Neutrophil (primary cell): ENCODE measurements at regions not wholly inside any gene's neighbourhood (a gene's known extent, or its start where the extent isn't known, plus 50 kb on each side); places are given as distances from the start of the nearest gene placed in this dataset.
"Not testable (repeated sequence)": the region's sequence is repeated elsewhere in the genome, so short reads cannot be mapped to it uniquely, and the experiment has no call there.

Experiments used
- H3K27ac ChIP-seq: fragments of 200-600 bp; sonication (generic); 2 replicates; pipeline ENCODE4 v1.5.1; 2016; ENCODE audit warnings: mild to moderate bottlenecking, moderate library complexity
- H3K27me3 ChIP-seq: fragments of 200-600 bp; sonication (generic); 2 replicates; pipeline ENCODE4 v1.6.0; 2016; ENCODE audit warnings: mild to moderate bottlenecking
- H3K36me3 ChIP-seq: fragments of 200-600 bp; sonication (generic); 2 replicates; pipeline ENCODE4 v1.5.1; 2017
- H3K4me1 ChIP-seq, 2 experiments: fragments of 200-600 bp in 1 of 2; sonication (generic) in 1 of 2; 1 replicate in 1 of 2; 2 replicates in 1 of 2; pipeline versions ENCODE4 v1.5.1 to v1.6.1; 2013 to 2016; ENCODE audit warnings: low read depth in 1 of 2, low read length in 1 of 2, mild to moderate bottlenecking in 1 of 2, moderate library complexity in 1 of 2; ENCODE audit not compliant: control insufficient read depth in 1 of 2, insufficient read depth in 1 of 2
- H3K4me3 ChIP-seq, 2 experiments: fragments of 200-600 bp in 1 of 2; sonication (generic) in 1 of 2; 1 replicate in 1 of 2; 2 replicates in 1 of 2; pipeline ENCODE4 v1.5.1; 2013 to 2016; ENCODE audit warnings: low read depth in 1 of 2, low read length in 1 of 2, mild to moderate bottlenecking in 1 of 2, moderate library complexity in 1 of 2
- H3K9me3 ChIP-seq: fragments of 200-600 bp; sonication (generic); 2 replicates; pipeline ENCODE4 v1.5.1; 2016
- TF ChIP-seq, protein P1 (sequence below): fragments of 200-600 bp; sonication (generic); IDR thresholded peaks from 2 replicates; pipeline ENCODE4 v1.5.1; 2016; ENCODE audit warnings: antibody characterized with exemption

DNA sequence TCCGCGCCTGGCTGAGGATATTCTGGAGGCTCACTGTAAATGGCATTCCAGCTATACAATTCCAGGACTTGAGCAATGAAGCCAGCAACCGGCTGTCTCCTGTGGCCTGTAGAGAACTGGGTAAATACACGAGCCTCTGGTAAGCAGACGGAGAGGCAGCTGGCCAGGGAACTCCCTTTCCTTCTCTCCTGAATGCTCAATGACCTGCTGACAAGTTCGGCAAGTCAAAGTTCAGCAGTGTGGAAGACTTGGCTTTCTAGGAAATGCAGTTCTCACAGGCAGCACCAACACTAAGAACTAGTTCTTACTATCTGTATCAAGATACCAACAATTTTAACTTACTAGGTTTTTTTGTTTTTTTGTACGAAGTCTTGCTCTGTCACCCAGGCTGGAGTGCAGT is 232.1 kb upstream of the NUPR2 start:
- H3K36me3 ChIP-seq, H3K27ac ChIP-seq, H3K9me3 ChIP-seq, H3K4me1 ChIP-seq, H3K4me3 ChIP-seq, H3K27me3 ChIP-seq: not testable (repeated sequence)

DNA sequence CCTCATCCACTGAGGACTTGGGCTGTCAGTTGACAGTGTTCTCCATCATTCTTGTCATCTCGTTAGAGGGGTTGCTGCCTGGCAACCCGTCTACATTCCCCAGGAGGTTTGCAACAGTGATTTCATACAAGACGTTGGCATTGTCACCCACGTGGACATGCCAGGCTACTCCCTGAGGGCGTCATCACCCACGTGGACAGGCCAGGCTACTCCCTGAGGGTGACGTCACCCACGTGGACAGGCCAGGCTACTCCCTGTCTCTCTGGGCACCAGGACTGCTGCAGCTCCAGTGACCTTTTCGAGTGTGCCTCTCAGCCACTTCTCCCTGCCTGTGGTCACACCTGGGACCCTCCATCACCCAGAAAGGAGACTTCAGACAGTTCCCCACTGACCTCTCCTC is 212.1 kb upstream of the NUPR2 start:
- not testable (repeated sequence) for H3K36me3 ChIP-seq, H3K27ac ChIP-seq, H3K9me3 ChIP-seq, H3K4me1 ChIP-seq, H3K27me3 ChIP-seq, H3K4me3 ChIP-seq

DNA sequence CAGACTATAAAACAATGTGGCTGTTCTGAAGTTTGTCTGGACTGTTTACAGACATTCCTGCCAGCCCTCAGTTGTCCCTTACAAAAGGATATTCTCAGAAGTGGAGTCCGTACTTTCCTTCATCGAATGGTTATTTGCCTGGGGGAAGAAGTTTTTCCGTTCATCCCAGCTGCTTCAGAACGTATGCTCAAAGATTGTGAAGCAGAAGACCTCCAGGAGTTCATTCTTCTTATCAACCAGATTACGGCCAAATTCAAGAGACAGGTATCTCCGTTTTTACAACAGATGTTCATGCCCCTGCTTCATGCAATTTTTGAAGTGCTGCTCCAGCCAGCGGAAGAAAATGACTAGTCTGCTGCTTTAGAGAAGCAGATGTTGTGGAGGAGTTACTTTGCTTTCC is 174.3 kb upstream of the NUPR2 start:
- H3K9me3 ChIP-seq, result peaks cover 5% of the 10 kb centered on the region
- no peak overlapping the region for H3K4me3 ChIP-seq
- peaks cover 11% of the 10 kb centered on the region for H3K27me3 ChIP-seq
- TF ChIP-seq, protein P1, sequence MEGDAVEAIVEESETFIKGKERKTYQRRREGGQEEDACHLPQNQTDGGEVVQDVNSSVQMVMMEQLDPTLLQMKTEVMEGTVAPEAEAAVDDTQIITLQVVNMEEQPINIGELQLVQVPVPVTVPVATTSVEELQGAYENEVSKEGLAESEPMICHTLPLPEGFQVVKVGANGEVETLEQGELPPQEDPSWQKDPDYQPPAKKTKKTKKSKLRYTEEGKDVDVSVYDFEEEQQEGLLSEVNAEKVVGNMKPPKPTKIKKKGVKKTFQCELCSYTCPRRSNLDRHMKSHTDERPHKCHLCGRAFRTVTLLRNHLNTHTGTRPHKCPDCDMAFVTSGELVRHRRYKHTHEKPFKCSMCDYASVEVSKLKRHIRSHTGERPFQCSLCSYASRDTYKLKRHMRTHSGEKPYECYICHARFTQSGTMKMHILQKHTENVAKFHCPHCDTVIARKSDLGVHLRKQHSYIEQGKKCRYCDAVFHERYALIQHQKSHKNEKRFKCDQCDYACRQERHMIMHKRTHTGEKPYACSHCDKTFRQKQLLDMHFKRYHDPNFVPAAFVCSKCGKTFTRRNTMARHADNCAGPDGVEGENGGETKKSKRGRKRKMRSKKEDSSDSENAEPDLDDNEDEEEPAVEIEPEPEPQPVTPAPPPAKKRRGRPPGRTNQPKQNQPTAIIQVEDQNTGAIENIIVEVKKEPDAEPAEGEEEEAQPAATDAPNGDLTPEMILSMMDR, result no peak
- no peak overlapping the region for H3K27ac ChIP-seq
- H3K4me1 ChIP-seq, result no peaks in the 10 kb centered on the region
- no peaks in the 10 kb centered on the region for H3K36me3 ChIP-seq

DNA sequence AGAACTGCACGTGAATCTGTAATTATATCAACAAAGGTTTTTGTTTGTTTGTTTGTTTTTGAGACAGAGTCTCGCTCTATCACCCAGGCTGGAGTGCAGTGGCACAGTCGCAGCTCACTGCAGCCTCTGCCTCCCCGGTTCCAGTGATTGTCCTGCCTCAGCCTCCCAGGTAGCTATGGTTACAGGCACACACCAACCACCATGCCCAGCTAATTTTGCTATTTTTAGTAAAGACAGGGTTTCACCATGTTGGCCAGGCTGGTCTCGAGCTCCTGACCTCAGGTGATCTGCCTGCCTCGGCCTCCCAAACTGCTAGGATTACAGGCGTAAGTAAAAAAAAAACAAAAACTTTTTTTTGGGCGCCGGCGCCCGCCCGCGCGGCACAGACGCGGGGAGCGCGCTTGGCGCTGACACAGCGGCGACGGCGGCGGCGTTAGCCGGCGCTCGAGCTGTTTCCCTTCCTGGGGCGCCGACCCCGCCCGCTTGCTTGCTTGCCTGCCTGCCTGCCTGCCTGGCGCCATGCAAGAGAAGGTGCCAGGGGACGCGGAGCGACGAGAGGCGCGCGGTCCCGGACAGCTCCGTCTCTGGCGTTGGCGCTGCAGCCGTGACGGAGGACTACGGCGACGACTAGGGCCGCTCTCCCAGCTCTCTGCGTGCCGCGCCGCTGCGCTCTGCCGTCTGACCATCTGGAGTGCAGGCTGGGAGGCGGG is 171.4 kb upstream of the NUPR2 start:
- no peak overlapping the region for H3K27ac ChIP-seq
- H3K4me3 ChIP-seq, result no peak overlapping the region
- no peaks in the 10 kb centered on the region for H3K4me1 ChIP-seq
- H3K9me3 ChIP-seq, result peaks cover 5% of the 10 kb centered on the region
- H3K36me3 ChIP-seq, result no peaks in the 10 kb centered on the region
- TF ChIP-seq, protein P1, result no peak
- peaks cover 11% of the 10 kb centered on the region for H3K27me3 ChIP-seq

DNA sequence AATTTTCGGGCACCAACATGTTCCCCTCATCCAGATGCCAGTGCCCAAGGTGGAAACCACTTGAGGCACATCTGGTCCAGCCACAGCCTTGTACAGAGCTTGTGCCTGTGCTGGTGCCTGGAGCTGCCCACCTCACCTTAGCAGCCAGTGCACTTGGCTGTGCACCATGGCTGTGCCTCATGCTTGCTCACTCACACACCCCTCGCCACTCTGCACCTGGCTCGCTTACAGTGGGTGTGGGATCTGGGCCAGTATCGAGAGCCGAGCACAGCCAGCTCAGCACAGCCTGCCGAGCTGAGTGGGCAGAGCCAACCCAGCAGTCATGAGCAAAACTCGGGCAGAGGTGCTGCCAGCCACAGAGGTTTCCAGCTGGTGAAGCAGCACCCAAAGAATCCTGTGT is 139.9 kb upstream of the NUPR2 start:
- Histone ChIP-seq H3K27ac (no peak overlapping the region), H3K27me3 (no peaks in the 10 kb centered on the region), H3K9me3 (peaks cover 10% of the 10 kb centered on the region), H3K36me3 (no peaks in the 10 kb centered on the region), H3K4me3 (no peak overlapping the region), H3K4me1 (no peaks in the 10 kb centered on the region)
- TF ChIP-seq, protein P1, result no peak

DNA sequence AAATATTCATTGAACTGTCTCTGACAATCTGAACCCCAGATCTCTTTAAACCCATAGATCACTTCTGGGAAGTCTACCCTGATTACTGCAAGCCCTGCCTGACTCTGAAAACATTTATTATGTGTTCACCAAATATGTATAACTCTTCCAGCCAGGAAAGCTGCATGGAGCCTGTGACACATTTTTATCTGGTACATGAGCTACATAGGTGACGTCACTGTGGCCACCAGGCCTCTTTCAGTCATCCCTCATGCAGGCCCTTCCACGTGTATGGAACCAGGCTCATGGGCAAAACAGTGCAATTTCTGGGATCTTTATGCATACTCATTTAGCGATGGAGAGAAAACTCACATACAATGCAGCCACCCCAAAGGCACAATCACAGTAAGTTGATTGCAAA is 133.9 kb upstream of the NUPR2 start:
- TF ChIP-seq, protein P1, result no peak
- no peak overlapping the region for H3K27ac ChIP-seq
- no peaks in the 10 kb centered on the region for H3K9me3 ChIP-seq
- H3K36me3 ChIP-seq, result no peaks in the 10 kb centered on the region
- no peaks in the 10 kb centered on the region for H3K27me3 ChIP-seq
- H3K4me1 ChIP-seq, result no peaks in the 10 kb centered on the region
- no peak overlapping the region for H3K4me3 ChIP-seq
